ENCODE measurements at regions not wholly inside any gene's neighbourhood (a gene's known extent, or its start where the extent isn't known, plus 50 kb on each side); places are given as distances from the start of the nearest gene placed in this dataset.
"Not testable (repeated sequence)": the region's sequence is repeated elsewhere in the genome, so short reads cannot be mapped to it uniquely, and the experiment has no call there.

- DNase-seq (ENCODE audit: low read depth) = no peak
These were observed 316.3 kb upstream of the LRRTM4 start for GRCh38 chr2:77838441-77838840.

GRCh38 chr2:77839102-77839501, 316.9 kb upstream of the LRRTM4 start:
- no peak for DNase-seq (ENCODE audit: low read depth)

GRCh38 chr2:77862120-77862519, 339.9 kb upstream of the LRRTM4 start:
- no peak for DNase-seq (ENCODE audit: low read depth)

DNA sequence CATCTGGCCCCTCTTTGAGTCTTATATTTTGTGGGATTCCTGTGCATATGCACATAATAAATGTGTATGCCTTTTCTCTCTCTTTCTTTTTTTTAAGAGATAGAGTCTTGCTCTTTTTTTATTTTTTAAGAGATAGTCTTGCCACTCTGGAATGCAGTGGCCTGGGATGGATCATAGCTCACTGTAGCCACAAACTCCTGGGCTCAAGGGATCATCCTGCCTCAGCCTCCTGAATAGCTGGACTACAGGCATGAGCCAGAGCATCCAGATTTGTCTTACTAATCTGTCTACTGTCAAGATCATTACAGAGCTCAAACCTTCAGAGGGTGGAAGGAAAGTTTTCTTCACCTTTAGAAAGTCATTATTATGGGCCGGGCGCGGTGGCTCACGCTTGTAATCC, 342.2 kb upstream of the LRRTM4 start:
- no peak for DNase-seq (ENCODE audit: low read depth)

- DNase-seq (ENCODE audit: low read depth) = no peak
These were observed 344.5 kb upstream of the LRRTM4 start for GRCh38 chr2:77866661-77867060.

DNA sequence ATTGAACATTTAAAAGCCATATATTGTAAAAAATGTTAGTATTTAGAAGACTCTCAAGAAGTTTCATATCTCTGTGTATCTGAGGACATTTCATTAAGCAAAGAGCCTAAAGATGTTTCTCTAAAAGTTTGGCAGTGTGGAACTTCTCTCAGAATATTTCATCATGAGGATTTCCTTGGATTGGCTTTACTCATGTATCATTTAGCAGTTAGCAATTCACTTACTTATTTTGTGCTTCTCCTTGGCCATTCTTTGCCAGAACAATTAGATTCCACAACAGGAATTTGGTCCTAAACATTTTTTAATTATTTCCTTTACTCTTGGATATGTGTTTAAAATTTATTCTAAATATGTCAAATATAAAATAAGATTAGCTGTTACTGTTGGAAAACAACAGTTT, 345.0 kb upstream of the LRRTM4 start:
- DNase-seq (ENCODE audit: low read depth) = no peak

DNA sequence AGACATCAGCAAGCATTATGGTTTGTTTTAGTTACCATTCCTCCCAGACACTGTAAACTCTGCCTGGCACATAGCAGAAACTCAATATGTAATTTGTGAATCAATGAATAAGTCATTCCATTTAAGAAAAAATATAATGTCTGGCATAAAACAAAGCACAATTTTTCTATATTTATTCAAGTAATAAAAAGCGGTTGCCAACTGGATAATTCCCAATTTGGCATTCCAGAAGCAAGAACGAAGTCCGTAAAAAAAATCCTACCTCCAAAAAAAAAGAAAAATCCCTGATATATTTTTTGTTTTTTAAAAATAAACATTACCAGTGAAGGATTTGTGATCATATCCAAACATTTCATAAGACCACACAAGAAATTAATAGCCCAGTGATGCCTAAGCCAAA, 351.3 kb upstream of the LRRTM4 start:
- DNase-seq (ENCODE audit: low read depth) = no peak

- not testable (repeated sequence) for DNase-seq (ENCODE audit: low read depth)
These were observed 378.0 kb upstream of the LRRTM4 start for GRCh38 chr2:77900211-77900610.

GRCh38 chr2:77910136-77910535, 388.0 kb upstream of the LRRTM4 start:
- DNase-seq (ENCODE audit: low read depth) = no peak

DNA sequence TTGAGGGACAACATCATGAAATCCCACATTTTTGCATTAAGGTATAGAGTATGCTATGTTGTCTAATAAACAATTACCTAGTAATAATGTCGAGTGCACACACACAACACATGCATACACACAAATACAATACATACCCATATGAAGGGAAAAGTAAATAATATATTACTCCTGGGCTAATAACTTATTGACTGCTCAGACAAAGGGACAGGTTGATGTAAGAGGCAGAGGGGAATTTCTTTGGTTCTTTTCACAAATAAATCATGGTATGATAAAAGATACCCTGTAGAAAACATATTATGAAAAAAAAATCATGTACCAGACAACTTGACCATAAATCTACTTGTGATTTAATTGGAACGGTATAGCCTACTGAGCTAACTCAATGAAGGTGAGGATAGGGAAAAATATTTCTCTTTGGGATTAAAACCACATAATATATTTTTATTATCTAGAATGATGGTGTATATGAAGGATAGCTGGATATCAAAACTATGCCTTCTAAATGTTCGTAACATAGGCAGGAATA, 398.7 kb upstream of the LRRTM4 start:
- DNase-seq (ENCODE audit: low read depth) = no peak

DNA sequence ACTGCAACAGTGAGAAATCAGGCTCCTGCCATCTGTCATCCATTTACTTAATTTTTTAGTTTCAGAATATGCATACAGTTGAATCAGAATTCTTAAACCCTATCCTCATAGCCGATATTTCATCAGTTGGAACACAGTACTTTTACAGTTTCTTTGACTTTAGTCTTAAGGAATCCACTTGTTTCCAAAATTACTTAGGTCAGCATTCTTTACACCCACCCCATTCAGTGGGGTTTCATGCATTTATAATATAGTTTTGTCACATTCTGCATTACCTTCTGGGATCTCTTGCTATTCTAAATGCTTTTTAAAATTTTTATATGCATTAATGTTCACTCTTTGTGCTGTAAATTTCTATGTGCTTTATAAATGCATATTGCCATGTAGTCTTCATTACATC, 400.4 kb upstream of the LRRTM4 start:
- no peak for DNase-seq (ENCODE audit: low read depth)

GRCh38 chr2:77937366-77937765, 415.2 kb upstream of the LRRTM4 start:
- DNase-seq (ENCODE audit: low read depth) = no peak

- DNase-seq (ENCODE audit: low read depth) = no peak
These were observed 416.3 kb upstream of the LRRTM4 start for GRCh38 chr2:77938462-77938861.

GRCh38 chr2:77939370-77939769, 417.2 kb upstream of the LRRTM4 start:
- no peak for DNase-seq (ENCODE audit: low read depth)

GRCh38 chr2:77939801-77940200, 417.6 kb upstream of the LRRTM4 start:
- DNase-seq (ENCODE audit: low read depth) = no peak

DNA sequence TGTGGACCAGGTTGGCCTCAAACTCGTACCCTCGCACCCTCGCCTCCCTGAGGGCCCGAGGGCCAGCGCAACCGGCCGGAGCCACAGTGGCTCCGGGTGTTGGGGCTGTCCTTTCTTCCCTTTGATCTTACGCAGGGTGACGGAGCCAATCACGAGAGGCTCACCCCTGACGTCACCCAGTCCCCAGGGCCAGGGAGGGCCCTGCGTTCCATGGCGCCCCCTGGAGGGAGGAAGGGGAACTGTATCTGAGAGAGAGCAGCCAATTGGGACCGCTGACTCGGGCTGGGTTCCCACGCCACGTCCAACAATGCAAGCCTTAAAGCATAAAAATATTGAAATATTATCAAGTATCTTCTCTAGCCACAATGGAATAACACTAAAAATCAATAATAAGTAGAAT, 432.8 kb upstream of the LRRTM4 start:
- no peak for DNase-seq (ENCODE audit: low read depth)

GRCh38 chr2:77962943-77963342, 440.8 kb upstream of the LRRTM4 start:
- DNase-seq (ENCODE audit: low read depth) = no peak

DNA sequence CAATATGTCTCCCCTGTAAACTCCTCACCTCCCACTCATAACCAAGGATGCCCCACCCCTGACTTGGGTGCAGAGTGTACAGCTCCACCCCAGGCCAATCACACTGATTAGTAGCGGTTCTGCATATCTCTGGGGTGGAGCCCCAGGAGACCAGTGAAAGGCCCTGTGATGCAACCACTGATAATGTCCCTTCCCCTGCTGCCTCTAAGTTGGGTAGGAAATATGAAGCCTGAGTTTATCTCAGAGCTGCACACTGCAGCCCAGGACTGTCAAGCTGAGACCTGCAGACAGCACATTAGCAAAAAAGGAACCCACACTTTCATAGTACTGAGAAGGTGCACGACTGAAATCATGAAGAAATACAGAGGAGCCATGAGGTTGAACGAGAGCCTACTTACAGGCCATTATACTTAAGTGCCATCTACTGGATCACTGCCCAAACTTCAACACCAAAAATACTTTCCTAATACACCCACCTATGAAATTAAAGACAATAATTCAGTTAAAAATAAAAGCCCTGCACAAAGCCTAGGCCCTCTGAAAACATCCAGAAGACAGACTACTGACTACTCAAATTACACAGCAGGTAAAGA, 455.4 kb upstream of the LRRTM4 start:
- DNase-seq (ENCODE audit: low read depth) = no peak

DNA sequence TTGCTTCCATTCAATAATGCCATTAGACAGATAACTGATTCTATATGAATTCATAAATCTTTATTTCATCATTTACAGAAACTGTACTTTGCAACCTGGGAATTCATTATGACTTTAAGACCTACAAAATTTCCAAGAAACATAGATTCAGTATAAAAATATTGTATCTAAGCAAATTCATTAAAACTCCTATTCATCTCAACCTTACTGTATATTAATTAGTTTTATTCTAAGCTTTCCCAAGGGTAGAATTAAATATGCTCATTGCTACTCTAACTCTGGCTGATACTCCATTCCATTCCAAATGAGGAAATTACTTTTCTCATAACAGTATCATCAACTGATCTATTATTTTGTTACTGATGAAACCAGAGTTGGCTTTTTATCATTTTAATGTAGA, 473.0 kb upstream of the LRRTM4 start:
- no peak for DNase-seq (ENCODE audit: low read depth)

- no peak for DNase-seq (ENCODE audit: low read depth)
These were observed 477.2 kb upstream of the LRRTM4 start for GRCh38 chr2:77999376-77999775.

DNA sequence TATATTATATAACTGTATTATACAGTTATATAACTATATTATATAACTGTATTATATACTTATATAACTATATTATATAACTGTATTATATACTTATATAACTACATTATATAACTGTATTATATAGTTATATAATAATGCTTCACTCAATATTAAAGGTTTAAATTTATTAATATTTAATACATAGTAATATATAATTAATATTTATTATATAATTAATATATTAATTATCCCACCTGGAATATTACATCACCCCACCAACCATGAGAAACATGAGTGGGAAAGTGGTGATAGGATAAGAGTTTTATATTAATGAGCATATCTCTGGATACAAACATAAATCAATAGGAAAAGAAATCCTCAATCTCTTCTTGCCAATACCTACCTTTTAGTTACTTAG, 487.1 kb upstream of the LRRTM4 start:
- no peak for DNase-seq (ENCODE audit: low read depth)

- no peak for DNase-seq (ENCODE audit: low read depth)
These were observed 489.1 kb upstream of the LRRTM4 start for GRCh38 chr2:78011251-78011650.

DNA sequence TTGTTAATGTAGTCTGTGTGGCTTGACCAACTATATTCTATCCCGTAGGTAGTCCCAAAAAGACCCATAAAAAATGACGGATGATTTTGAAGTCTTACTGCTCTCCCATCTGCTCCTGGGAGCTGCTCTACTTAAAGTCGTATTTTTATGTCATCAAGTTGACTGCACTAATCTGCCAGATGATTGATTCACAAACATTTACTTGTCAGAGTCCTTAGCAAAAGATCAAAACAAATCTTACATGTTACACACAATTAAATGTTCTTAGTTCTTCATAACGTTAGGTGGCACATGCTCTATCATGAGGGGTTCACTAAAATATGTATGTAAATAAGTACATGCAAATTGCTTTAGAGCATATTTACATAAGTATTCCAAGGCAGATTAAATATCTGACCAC, 498.3 kb upstream of the LRRTM4 start:
- no peak for DNase-seq (ENCODE audit: low read depth)

DNA sequence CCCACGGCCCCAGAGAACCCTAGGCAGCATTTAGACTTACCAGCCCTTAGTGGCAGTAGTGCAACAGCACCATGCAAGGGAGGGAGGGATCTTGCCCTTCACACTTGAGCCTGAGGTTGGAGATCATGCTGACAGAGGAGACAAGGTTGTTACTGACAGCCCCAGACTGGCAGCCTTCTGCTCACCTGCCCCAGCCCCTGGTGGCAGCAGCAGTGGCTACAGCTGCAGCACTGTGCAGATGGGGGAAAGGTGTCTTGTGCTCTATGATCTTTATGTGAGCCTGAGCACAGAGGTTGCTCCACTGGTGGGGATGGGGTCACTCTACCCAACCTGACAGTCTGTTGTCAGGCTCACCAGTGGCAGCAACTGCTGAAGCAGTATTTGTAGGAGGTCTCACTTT, 501.2 kb upstream of the LRRTM4 start:
- DNase-seq (ENCODE audit: low read depth) = no peak

- no peak for DNase-seq (ENCODE audit: low read depth)
These were observed 502.8 kb upstream of the LRRTM4 start for GRCh38 chr2:78024996-78025395.
